WTC11 (cell line): ENCODE measurements at regions not wholly inside any gene's neighbourhood (a gene's known extent, or its start where the extent isn't known, plus 50 kb on each side); places are given as distances from the start of the nearest gene placed in this dataset.
A peak's percentile ranks its signal among the peaks of the same experiment; 100 is the strongest.

Experiments
- ATAC-seq: fragments of 200-7000 bp; cut with Tn5 transposase; 2 replicates; pipeline ENCODE4 v1.10.0; 2021; ENCODE audit warnings: mild to moderate bottlenecking, moderate library complexity
- CTCF ChIA-PET: fragments of 300-600 bp; sonication (Branson Sonifier 250); formaldehyde crosslinking; loops from one replicate; lab custom pipeline; 2021; ENCODE audit warnings: antibody characterized with exemption; lab: Charles Lee
- POLR2A ChIA-PET: fragments of 350-600 bp; sonication (Branson Sonifier 250); formaldehyde crosslinking; loops from one replicate; lab custom pipeline; 2021; ENCODE audit warnings: antibody characterized with exemption; lab: Charles Lee
- DNase-seq: peaks from one replicate; pipeline ENCODE4 v3.0.0; 2021; ENCODE audit warnings: low spot score
- H3K27ac Mint-ChIP-seq: 2 replicates; pipeline ENCODE4 v1.8.0; 2021; ENCODE audit warnings: mixed read lengths
- H3K27me3 Mint-ChIP-seq: 2 replicates; pipeline ENCODE4 v1.8.0; 2021; ENCODE audit warnings: low read depth, mild to moderate bottlenecking, moderate library complexity, mixed read lengths
- H3K36me3 Mint-ChIP-seq: 2 replicates; pipeline ENCODE4 v1.8.0; 2021; ENCODE audit warnings: mixed read lengths
- H3K4me1 Mint-ChIP-seq: 2 replicates; pipeline ENCODE4 v1.8.0; 2022; ENCODE audit warnings: mixed read lengths
- H3K4me3 Mint-ChIP-seq: 2 replicates; pipeline ENCODE4 v1.8.0; 2021; ENCODE audit warnings: mild to moderate bottlenecking, moderate library complexity, mixed read lengths
- H3K9me3 Mint-ChIP-seq: 2 replicates; pipeline ENCODE4 v1.8.0; 2021; ENCODE audit warnings: mixed read lengths
- ARID4B ChIP-seq: sonication (generic); formaldehyde crosslinking; IDR thresholded peaks from 2 replicates; pipeline ENCODE4 v1.8.0; 2023; ENCODE audit warnings: missing genetic modification reagents, mild to moderate bottlenecking, borderline replicate concordance
- ATF1 ChIP-seq: sonication (generic); formaldehyde crosslinking; IDR thresholded peaks from 2 replicates; pipeline ENCODE4 v1.8.1; 2023; ENCODE audit warnings: mild to moderate bottlenecking, moderate library complexity, missing genetic modification reagents
- ATF6 ChIP-seq: sonication (generic); formaldehyde crosslinking; IDR thresholded peaks from 2 replicates; pipeline ENCODE4 v1.8.1; 2023; ENCODE audit warnings: mild to moderate bottlenecking, missing genetic modification reagents
- EMX1 ChIP-seq: fragments of 250-450 bp; sonication (Bioruptor Pico); IDR thresholded peaks from 2 replicates; pipeline ENCODE4 v1.8.0; 2021; ENCODE audit warnings: mild to moderate bottlenecking
- ESRRA ChIP-seq: sonication (generic); formaldehyde crosslinking; IDR thresholded peaks from 2 replicates; pipeline ENCODE4 v1.8.1; 2022; ENCODE audit warnings: mild to moderate bottlenecking, missing genetic modification reagents, borderline replicate concordance
- ETV6 ChIP-seq: sonication (generic); formaldehyde crosslinking; IDR thresholded peaks from 2 replicates; pipeline ENCODE4 v1.8.1; 2022; ENCODE audit warnings: mild to moderate bottlenecking, missing genetic modification reagents
- FOXJ3 ChIP-seq: sonication (generic); formaldehyde crosslinking; IDR thresholded peaks from 2 replicates; pipeline ENCODE4 v1.9.0; 2021; ENCODE audit warnings: missing genetic modification reagents, mild to moderate bottlenecking, borderline replicate concordance
- HMGXB4 ChIP-seq: sonication (generic); formaldehyde crosslinking; IDR thresholded peaks from 2 replicates; pipeline ENCODE4 v1.8.1; 2023; ENCODE audit warnings: mild to moderate bottlenecking, moderate library complexity, missing genetic modification reagents
- JAZF1 ChIP-seq: fragments of 250-450 bp; sonication (Bioruptor Pico); IDR thresholded peaks from 2 replicates; pipeline ENCODE4 v1.9.0; 2021; ENCODE audit warnings: moderate library complexity, mild to moderate bottlenecking, inconsistent platforms
- NFATC4 ChIP-seq: fragments of 250-450 bp; sonication (Bioruptor Pico); IDR thresholded peaks from 2 replicates; pipeline ENCODE4 v1.9.0; 2021; ENCODE audit warnings: mild to moderate bottlenecking
- NFYB ChIP-seq: sonication (generic); formaldehyde crosslinking; conservative IDR thresholded peaks from 2 replicates; pipeline ENCODE4 v1.8.0; 2022; ENCODE audit warnings: low read depth, missing genetic modification reagents
- SMAD3 ChIP-seq: sonication (generic); formaldehyde crosslinking; IDR thresholded peaks from 2 replicates; pipeline ENCODE4 v1.8.0; 2022; ENCODE audit warnings: missing genetic modification reagents, mild to moderate bottlenecking, borderline replicate concordance
- SMAD4 ChIP-seq: sonication (generic); formaldehyde crosslinking; IDR thresholded peaks from 2 replicates; pipeline ENCODE4 v1.8.0; 2022; ENCODE audit warnings: mild to moderate bottlenecking, missing genetic modification reagents
- STAT6 ChIP-seq: sonication (generic); formaldehyde crosslinking; conservative IDR thresholded peaks from 2 replicates; pipeline ENCODE4 v1.8.1; 2023; ENCODE audit warnings: mild to moderate bottlenecking, low read depth, missing genetic modification reagents, moderate library complexity
- TEAD1 ChIP-seq: sonication (generic); formaldehyde crosslinking; IDR thresholded peaks from 2 replicates; pipeline ENCODE4 v1.8.0; 2022; ENCODE audit warnings: mild to moderate bottlenecking, missing genetic modification reagents
- USF1 ChIP-seq: sonication (generic); formaldehyde crosslinking; IDR thresholded peaks from 2 replicates; pipeline ENCODE4 v1.8.0; 2022; ENCODE audit warnings: mild to moderate bottlenecking, missing genetic modification reagents
- ZNF423 ChIP-seq: fragments of 250-450 bp; sonication (Bioruptor Pico); IDR thresholded peaks from 2 replicates; pipeline ENCODE4 v2.1.2; 2022; ENCODE audit warnings: mild to moderate bottlenecking, moderate library complexity
- TF ChIP-seq, protein P1 (sequence below): sonication (generic); formaldehyde crosslinking; IDR thresholded peaks from 2 replicates; pipeline ENCODE4 v1.8.1; 2023; ENCODE audit warnings: mild to moderate bottlenecking, missing genetic modification reagents, moderate library complexity

DNA sequence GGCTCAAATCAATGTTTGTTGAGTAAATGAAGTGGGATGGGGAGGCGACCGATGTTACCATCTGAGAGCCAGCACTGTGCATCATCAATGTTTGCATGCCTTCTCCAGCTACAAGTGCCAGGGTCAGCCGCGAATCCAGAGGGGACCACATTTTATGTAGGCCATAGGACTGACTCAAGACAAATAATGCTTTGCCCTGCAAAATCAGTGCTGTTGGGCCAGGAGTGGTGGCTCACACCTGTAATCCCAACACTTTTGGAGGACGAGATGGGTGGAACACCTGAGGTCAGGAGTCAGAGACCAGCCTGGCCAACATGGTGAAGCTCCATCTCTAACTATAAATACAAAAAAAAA lies 53.1 kb upstream of the WSB1 start:
- peaks cover 25% of the 10 kb centered on the region for H3K4me1 Mint-ChIP-seq
- no peak overlapping the region for H3K27ac Mint-ChIP-seq
- ChIA-PET CTCF (interaction anchor here (0.7 to 3.5 kb wide), 6 partner anchors 35 to 362 kb away, joined by 3 to 20 read pairs (median 6); no protein-coding TSS in a partner anchor), POLR2A (interaction anchor here (0.6 kb wide), 1 partner anchor 95 kb away, joined by 4 read pairs; no protein-coding TSS in a partner anchor)
- no peaks in the 10 kb centered on the region for H3K27me3 Mint-ChIP-seq
- ATAC-seq (no peak), DNase-seq (no peak)
- no peaks in the 10 kb centered on the region for H3K36me3 Mint-ChIP-seq
- H3K9me3 Mint-ChIP-seq: no peaks in the 10 kb centered on the region
- H3K4me3 Mint-ChIP-seq: no peak overlapping the region
- TF ChIP-seq ETV6 (CRISPR knock-in tag) (no peak), HMGXB4 (CRISPR knock-in tag) (no peak), STAT6 (no peak), ESRRA (CRISPR knock-in tag) (no peak), FOXJ3 (CRISPR knock-in tag) (no peak), NFATC4 (CRISPR knock-in tag) (no peak), USF1 (CRISPR knock-in tag) (no peak), ATF1 (CRISPR knock-in tag) (no peak), NFYB (CRISPR knock-in tag) (no peak)
- TF ChIP-seq, protein P1, sequence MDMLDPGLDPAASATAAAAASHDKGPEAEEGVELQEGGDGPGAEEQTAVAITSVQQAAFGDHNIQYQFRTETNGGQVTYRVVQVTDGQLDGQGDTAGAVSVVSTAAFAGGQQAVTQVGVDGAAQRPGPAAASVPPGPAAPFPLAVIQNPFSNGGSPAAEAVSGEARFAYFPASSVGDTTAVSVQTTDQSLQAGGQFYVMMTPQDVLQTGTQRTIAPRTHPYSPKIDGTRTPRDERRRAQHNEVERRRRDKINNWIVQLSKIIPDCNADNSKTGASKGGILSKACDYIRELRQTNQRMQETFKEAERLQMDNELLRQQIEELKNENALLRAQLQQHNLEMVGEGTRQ (CRISPR knock-in tag): no peak
- TF ChIP-seq, all 79 proteins: peak for 0

DNA sequence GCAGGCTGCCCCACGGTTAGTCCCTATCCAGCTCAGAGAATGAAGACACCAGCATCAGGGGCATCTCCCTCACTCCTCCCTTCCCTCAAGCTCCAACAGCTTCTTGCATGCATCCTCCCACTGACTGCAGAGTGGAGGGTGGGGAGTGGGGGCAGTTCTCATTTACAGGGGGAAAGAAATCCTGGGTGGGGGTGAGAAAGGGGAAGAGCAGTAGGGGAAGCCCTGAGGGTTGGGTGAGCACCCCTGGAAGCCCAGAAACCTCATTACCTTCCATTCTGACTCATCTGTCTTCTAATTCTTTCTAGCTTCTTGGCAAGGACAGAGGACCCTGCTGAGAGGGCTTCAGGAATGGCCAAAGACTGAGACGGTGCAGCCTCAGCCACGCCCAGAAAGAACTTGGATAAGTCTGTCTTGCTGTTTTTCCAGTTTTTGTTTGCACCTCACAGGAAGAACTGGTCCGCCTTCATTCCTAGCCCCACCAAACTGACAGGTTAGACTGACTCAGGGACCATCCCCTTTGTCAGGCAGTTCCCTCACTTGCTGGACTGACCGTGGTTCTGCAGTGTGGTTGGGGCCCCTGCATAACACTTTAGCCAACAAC lies 52.5 kb upstream of the WSB1 start:
- no peaks in the 10 kb centered on the region for H3K9me3 Mint-ChIP-seq
- ATAC-seq (0 out of 2 replicates have a peak, but pooled peaks have one; percentile 6), DNase-seq (no peak)
- H3K4me1 Mint-ChIP-seq: peaks cover 25% of the 10 kb centered on the region
- TF ChIP-seq ARID4B (CRISPR knock-in tag) (no peak), EMX1 (CRISPR knock-in tag) (no peak), TEAD1 (CRISPR knock-in tag) (no peak), SMAD3 (CRISPR knock-in tag) (no peak), ATF6 (CRISPR knock-in tag) (no peak), SMAD4 (CRISPR knock-in tag) (no peak), ZNF423 (CRISPR knock-in tag) (no peak), FOXJ3 (CRISPR knock-in tag) (no peak), JAZF1 (CRISPR knock-in tag) (no peak)
- H3K27ac Mint-ChIP-seq: no peak overlapping the region
- H3K27me3 Mint-ChIP-seq: no peaks in the 10 kb centered on the region
- ChIA-PET POLR2A (interaction anchor here (0.6 kb wide), 2 partner anchors 94 to 195 kb away, joined by 3 to 4 read pairs; no protein-coding TSS in a partner anchor), CTCF (interaction anchor here (0.7 to 3.5 kb wide), 5 partner anchors 35 to 362 kb away, joined by 4 to 20 read pairs (median 7); no protein-coding TSS in a partner anchor)
- H3K36me3 Mint-ChIP-seq: no peaks in the 10 kb centered on the region
- no peak overlapping the region for H3K4me3 Mint-ChIP-seq
